ENCODE measurements at regions not wholly inside any gene's neighbourhood (a gene's known extent, or its start where the extent isn't known, plus 50 kb on each side); places are given as distances from the start of the nearest gene placed in this dataset.

DNA sequence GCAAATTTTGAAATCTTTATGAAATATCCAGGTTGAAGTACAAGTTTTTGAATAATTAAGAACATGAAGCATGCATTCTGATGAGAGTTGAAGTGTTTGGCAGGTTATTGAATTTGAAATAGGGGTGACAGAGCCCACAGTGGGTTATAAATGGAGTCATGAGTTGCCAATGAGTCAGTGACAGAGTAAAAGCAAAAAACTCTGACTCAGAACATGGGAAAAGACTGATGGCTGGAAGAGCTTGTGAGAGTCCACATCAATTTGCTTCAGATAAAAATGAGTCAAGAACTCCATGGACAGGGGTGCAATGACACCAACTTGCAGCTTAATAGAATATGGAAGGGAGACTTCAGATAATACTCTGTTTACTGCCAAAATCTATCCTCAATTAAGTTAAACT lies 105.3 kb downstream of the SLC6A15 start:
- intact Hi-C loops (cut with micrococcal nuclease; ENCODE audit: unreplicated experiment), result no loop called here
- TF ChIP-seq, protein P1, sequence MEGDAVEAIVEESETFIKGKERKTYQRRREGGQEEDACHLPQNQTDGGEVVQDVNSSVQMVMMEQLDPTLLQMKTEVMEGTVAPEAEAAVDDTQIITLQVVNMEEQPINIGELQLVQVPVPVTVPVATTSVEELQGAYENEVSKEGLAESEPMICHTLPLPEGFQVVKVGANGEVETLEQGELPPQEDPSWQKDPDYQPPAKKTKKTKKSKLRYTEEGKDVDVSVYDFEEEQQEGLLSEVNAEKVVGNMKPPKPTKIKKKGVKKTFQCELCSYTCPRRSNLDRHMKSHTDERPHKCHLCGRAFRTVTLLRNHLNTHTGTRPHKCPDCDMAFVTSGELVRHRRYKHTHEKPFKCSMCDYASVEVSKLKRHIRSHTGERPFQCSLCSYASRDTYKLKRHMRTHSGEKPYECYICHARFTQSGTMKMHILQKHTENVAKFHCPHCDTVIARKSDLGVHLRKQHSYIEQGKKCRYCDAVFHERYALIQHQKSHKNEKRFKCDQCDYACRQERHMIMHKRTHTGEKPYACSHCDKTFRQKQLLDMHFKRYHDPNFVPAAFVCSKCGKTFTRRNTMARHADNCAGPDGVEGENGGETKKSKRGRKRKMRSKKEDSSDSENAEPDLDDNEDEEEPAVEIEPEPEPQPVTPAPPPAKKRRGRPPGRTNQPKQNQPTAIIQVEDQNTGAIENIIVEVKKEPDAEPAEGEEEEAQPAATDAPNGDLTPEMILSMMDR (IDR thresholded peaks at IDR 0.05; ENCODE audit: unreplicated experiment), result no peak
- Mint-ChIP-seq H3K27ac (ENCODE audit: unreplicated experiment) (no peak overlapping the region), H3K9me3 (ENCODE audit: low read depth, unreplicated experiment) (no peaks in the 10 kb centered on the region), H3K4me1 (ENCODE audit: low read depth, unreplicated experiment) (no peaks in the 10 kb centered on the region), H3K4me3 (ENCODE audit: low read depth, unreplicated experiment) (no peak overlapping the region), H3K27me3 (ENCODE audit: unreplicated experiment) (no peaks in the 10 kb centered on the region), H3K36me3 (ENCODE audit: insufficient read depth, unreplicated experiment) (no peaks in the 10 kb centered on the region)
- CTCF ChIA-PET, result no interaction called here
- no peak for DNase-seq
- BruUV-seq (replicated peaks), result no TSS peak

DNA sequence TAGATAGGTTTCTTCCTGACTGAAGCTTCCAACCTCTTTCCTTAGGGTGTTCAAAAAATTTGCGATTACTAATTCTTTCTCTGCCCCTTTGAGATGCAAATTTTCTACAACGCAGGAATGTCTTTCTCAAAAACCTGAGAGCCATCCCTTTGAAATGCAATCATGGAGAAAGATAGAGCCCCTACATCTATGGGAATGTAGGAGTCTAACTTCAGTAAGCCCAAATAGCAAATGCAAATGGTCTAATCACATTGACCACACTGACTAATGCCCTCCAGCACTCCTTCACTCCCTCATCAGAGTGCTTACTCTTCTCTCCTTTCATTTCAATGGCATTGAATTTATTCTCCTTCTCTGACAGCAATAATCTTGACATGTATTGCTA lies 107.1 kb downstream of the SLC6A15 start:
- Mint-ChIP-seq H3K27ac (ENCODE audit: unreplicated experiment) (no peak overlapping the region), H3K27me3 (ENCODE audit: unreplicated experiment) (no peaks in the 10 kb centered on the region), H3K4me3 (ENCODE audit: low read depth, unreplicated experiment) (no peak overlapping the region), H3K36me3 (ENCODE audit: insufficient read depth, unreplicated experiment) (no peaks in the 10 kb centered on the region), H3K9me3 (ENCODE audit: low read depth, unreplicated experiment) (no peaks in the 10 kb centered on the region), H3K4me1 (ENCODE audit: low read depth, unreplicated experiment) (no peaks in the 10 kb centered on the region)
- DNase-seq, result no peak
- TF ChIP-seq, protein P1 (IDR thresholded peaks at IDR 0.05; ENCODE audit: unreplicated experiment), result no peak
- BruUV-seq (replicated peaks), result no TSS peak
- intact Hi-C loops (cut with micrococcal nuclease; ENCODE audit: unreplicated experiment), result no loop called here
- CTCF ChIA-PET, result no interaction called here

DNA sequence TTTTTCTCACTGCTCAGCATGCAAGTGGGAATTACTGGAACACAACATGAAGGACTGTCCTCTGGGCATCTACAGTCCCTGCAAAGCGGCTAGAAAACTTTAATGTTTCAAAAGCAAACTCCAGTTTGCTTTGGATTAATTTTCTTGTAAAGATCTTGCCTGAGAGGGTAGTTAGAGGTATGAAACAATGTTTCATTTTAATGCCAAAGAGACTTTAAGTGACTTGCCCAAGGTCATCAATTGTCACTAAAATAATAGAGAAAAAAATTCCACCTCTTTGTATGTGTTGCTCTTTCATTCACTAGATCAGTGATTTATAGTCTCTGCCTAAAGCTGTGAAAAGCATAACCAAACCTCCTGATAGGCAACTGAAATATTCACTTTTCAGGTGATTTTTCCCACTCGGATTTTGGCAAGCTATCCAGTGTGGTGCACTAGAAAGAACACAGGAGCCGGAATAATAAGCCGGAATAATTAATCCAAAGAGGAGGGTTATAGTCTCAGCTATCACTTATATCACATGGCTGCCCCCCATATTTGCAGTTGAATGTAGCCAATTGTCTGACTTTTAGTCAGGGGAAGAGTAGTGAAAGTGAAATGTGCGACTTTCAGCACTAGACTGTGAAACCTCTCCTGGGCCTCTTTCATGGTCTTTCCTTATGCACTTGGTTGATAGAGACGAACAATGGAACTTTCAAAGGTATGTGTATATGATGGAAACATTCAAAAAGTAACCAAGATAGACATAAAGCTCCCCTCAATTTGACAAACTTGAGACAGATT lies 107.7 kb downstream of the SLC6A15 start:
- no TSS peak for BruUV-seq (replicated peaks)
- DNase-seq, result no peak
- Mint-ChIP-seq H3K4me3 (ENCODE audit: low read depth, unreplicated experiment) (no peak overlapping the region), H3K27me3 (ENCODE audit: unreplicated experiment) (no peaks in the 10 kb centered on the region), H3K36me3 (ENCODE audit: insufficient read depth, unreplicated experiment) (no peaks in the 10 kb centered on the region), H3K4me1 (ENCODE audit: low read depth, unreplicated experiment) (no peaks in the 10 kb centered on the region), H3K27ac (ENCODE audit: unreplicated experiment) (no peak overlapping the region), H3K9me3 (ENCODE audit: low read depth, unreplicated experiment) (no peaks in the 10 kb centered on the region)
- intact Hi-C loops (cut with micrococcal nuclease; ENCODE audit: unreplicated experiment), result no loop called here
- CTCF ChIA-PET, result no interaction called here
- TF ChIP-seq, protein P1 (IDR thresholded peaks at IDR 0.05; ENCODE audit: unreplicated experiment), result no peak

DNA sequence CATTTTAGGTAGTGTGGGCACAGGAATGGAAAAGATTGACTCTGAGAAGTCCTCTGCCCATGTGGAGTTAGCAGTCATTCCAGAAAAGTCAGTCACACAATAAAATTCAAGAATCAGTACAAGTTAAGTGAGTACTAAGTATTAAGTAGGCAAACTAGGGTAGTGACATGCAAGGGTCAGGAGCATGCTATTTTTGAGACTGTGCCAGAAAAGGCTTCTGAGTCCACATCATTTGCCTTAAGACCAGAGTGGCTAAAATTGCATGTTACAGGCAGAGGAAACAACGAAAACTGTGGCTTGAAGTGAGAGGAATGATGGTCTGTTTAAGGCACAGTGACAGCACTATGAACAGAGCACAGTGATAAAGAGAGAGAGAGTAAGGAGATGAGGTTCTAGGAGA lies 108.9 kb downstream of the SLC6A15 start:
- intact Hi-C loops (cut with micrococcal nuclease; ENCODE audit: unreplicated experiment), result no loop called here
- TF ChIP-seq, protein P1 (IDR thresholded peaks at IDR 0.05; ENCODE audit: unreplicated experiment), result no peak
- no TSS peak for BruUV-seq (replicated peaks)
- DNase-seq, result no peak
- Mint-ChIP-seq H3K36me3 (ENCODE audit: insufficient read depth, unreplicated experiment) (no peaks in the 10 kb centered on the region), H3K27ac (ENCODE audit: unreplicated experiment) (no peak overlapping the region), H3K9me3 (ENCODE audit: low read depth, unreplicated experiment) (no peaks in the 10 kb centered on the region), H3K27me3 (ENCODE audit: unreplicated experiment) (no peaks in the 10 kb centered on the region), H3K4me3 (ENCODE audit: low read depth, unreplicated experiment) (no peak overlapping the region), H3K4me1 (ENCODE audit: low read depth, unreplicated experiment) (no peaks in the 10 kb centered on the region)
- CTCF ChIA-PET, result no interaction called here
